GM12873 (cell line): ENCODE measurements at regions not wholly inside any gene's neighbourhood (a gene's known extent, or its start where the extent isn't known, plus 50 kb on each side); places are given as distances from the start of the nearest gene placed in this dataset.

Source experiments
- TF ChIP-seq, protein P1 (sequence below): IDR thresholded peaks from 2 replicates; pipeline ENCODE4 v1.5.1; 2012; ENCODE audit warnings: low read depth, mild to moderate bottlenecking, moderate library complexity, low read length, control low read depth; ENCODE audit not compliant: insufficient read depth; ENCODE audit errors: missing control alignments

DNA sequence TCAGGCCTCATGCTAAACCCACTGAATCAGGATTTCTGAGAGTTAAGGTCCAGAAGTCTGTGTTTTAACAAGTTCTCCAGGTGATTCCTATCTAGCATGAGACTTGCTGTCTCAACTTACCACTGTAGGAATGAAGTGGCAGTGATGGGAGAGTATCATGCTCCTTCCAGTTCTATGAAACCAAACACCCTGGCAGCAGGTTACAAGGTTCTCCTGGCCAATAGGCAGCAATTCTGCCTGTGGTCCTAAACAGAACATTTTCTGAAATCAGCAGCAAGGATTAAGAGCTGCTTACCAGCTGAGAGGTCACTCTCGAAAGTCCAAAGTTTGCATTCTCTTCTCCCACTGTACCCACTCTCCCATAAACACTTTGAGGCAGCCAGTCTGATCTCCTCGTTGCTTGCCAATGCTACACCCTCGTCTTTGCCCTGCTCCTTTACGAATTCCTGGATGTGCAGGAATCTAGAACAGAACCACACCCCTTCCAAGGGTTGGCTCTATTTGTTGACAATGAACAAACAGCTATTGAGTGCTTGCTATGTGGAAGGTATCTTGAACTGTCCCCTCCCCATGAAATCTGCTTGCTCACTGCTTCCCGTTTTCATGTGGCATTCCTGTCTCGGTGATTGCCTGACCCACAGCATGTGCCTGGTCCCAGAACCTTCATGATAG lies 100.5 kb downstream of the TMEM174 start:
- TF ChIP-seq, protein P1, sequence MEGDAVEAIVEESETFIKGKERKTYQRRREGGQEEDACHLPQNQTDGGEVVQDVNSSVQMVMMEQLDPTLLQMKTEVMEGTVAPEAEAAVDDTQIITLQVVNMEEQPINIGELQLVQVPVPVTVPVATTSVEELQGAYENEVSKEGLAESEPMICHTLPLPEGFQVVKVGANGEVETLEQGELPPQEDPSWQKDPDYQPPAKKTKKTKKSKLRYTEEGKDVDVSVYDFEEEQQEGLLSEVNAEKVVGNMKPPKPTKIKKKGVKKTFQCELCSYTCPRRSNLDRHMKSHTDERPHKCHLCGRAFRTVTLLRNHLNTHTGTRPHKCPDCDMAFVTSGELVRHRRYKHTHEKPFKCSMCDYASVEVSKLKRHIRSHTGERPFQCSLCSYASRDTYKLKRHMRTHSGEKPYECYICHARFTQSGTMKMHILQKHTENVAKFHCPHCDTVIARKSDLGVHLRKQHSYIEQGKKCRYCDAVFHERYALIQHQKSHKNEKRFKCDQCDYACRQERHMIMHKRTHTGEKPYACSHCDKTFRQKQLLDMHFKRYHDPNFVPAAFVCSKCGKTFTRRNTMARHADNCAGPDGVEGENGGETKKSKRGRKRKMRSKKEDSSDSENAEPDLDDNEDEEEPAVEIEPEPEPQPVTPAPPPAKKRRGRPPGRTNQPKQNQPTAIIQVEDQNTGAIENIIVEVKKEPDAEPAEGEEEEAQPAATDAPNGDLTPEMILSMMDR, result no peak

DNA sequence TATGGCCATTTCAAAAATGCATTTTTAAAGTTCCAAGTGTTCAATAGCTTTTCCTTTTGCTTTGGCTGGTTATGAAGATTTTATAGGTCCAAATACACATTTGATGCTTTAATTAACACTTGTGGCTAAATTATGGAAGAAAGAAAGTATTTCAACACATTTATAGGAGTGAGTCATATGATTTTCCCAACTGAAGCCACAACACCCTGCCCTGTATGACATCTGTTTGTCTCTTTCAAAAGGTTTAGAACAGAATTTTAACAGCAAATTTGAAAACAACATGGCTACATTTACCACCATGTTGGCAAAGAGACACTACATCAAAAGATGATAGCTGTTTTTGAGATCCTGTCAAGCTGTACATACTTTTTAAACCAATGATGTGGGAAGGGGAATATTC lies 99.4 kb downstream of the TMEM174 start:
- TF ChIP-seq, protein P1, result no peak

DNA sequence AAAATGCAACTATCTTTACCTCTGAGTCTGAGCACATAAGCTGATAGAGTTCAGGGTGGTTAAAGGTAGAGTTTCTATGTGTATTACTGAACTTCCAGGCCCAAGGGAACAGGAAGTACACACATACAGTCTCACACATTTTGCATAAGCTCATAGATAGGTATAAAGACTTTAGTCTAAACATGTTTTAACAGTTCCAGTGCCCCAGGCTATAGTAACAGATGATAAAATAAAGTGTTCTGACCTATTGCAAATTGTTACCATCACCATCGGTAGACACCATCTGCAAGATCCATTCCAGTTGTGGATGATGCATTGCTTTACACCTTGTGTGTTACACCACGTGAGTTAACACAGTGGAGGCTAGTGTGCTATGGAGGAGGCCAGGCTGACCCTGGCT lies 95.8 kb downstream of the TMEM174 start:
- TF ChIP-seq, protein P1, result no peak

DNA sequence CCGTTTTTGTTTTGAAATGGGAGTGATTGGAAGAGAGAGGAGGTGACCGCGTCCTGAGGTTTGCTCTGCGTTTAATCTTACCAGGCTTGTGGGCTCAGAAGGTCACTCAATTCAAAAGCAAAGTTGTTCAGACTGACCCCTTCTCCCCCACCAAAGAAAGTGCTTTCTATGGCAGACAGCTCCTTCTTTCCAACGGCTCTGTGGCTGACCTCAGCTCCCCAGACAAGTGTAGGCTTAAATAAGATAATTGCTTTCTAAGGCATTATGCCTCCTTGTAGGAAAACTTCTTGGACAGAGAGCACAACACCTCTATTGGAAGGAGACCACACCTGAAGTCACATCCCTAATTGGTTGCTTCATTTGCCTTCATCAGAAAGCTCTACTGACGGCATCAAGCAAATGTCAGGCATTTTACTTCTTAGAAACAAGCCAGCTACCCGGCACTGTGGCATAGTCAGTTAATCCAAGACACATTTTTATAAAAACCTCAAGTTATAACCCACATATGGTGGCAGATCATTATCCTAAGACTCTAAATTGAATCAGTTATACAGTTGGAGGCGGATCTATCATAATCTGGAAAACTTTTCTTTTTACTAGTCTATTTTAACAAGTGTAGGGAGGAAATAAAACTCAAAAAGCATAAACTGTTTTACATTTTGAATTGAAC lies 94.9 kb downstream of the TMEM174 start:
- TF ChIP-seq, protein P1, result no peak

DNA sequence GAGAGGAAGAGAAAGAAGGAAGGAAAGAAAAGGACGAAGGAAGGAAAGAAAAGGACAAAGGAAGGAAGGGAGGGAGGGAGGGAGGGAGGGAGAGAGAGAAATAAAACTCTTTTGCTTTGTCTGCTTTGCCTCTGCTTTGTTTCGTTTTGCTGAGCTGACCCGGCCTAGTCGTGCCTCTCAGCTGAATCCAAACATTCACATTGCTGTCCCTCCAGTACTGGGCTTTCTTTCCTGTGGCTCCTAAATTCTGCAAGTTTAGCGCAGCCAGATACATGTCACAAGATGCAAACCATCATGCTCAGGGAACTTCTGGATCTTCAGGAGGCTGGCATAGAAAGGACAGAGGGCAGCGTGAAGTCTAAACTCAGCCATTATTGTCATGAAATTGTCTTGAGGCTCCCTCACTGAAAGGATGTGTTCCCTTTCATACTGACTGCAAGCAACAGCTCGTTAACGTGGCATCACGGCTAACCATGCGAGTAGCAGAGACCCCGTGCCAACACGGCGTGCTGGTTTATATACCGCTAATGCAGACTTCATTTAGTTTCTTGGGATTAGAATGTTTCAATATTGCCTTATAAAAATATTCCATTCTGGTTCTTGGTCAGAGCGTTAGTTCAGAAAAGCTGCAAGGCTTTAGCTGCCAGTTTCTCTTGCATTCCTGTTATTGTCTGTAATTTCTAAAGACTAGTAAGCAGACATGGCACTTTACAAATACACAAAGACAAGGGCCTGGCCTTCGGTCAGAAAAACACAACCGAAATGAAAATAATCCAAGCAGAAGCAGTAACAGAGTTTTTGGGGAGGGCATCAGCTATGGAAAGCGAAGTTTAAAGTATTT lies 94.2 kb downstream of the TMEM174 start:
- TF ChIP-seq, protein P1, result no peak

DNA sequence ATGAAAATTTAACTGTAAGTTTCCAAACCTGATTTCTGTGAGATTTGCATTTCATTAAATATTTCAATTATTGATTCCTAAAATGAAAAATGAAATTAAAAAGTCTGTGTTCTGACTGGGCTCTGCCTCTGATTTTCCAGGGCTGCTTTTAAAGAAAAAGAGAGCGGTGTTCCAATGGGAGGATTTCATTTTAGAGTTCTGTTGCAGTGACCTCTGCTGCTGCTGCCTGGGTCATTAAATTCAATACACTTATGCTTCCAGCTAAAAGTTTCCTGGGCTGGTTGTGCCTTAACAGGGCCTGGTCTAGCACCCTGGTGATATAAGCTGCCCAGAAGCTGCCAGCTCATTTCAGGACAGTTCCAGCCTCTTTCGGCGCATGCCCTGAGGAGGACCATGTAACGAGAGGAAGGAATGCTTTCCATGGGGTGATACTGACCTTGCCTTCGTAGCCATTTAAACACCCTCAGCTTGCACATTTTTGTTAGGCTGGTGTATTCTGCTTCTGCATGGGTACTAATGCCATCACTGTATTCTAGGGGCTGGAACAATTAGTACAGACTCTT lies 93.3 kb downstream of the TMEM174 start:
- TF ChIP-seq, protein P1, result no peak

DNA sequence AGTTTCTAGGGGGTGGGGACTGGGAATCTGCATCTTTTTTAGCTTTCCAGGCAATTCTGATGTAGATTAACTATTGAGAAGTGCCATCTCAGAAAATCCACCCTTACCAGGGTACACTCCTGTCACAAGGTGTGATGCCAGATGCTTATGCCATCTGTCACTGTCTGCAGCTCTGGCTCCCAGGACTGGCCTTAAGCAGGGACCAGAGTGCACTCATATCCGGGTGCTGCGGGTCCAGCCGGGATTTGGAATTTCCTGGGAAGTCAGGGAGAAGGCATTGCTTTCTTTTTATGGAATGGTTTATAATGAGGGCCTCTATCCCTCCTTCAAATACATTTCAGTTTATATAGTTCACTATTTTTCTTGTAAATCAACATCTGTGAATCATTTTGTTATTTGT lies 92.6 kb downstream of the TMEM174 start:
- TF ChIP-seq, protein P1, result no peak
